Stomach (tissue), 4 donors: ENCODE measurements at regions not wholly inside any gene's neighbourhood (a gene's known extent, or its start where the extent isn't known, plus 50 kb on each side); places are given as distances from the start of the nearest gene placed in this dataset.

Experiments used
- EP300 ChIP-seq: sonication (generic); formaldehyde crosslinking; IDR thresholded peaks from one replicate; pipeline ENCODE4 v1.6.1; 2017; ENCODE audit warnings: antibody characterized with exemption
- POLR2A ChIP-seq, 4 donors: fragments of 450-650 bp; IDR thresholded peaks; one replicate each; pipeline ENCODE4 v1.6.1; 2016; ENCODE audit warnings: antibody characterized with exemption in 4 of 4, control low read depth in 2 of 4, mild to moderate bottlenecking in 1 of 4, moderate library complexity in 1 of 4
- POLR2AphosphoS5 ChIP-seq, 3 donors: sonication (generic); formaldehyde crosslinking; IDR thresholded peaks; one replicate each; pipeline ENCODE4 v1.6.1; 2016; ENCODE audit warnings: antibody characterized with exemption in 3 of 3
- TF ChIP-seq, protein P1 (sequence below), 7 experiments: fragments of 450-650 bp in 4 of 7; fragments of 200-600 bp in 3 of 7; sonication (generic) in 3 of 7; IDR thresholded peaks; one replicate each; pipeline ENCODE4 v1.5.1; 2016 to 2019; ENCODE audit warnings: antibody characterized with exemption in 7 of 7, control low read depth in 2 of 7, mild to moderate bottlenecking in 1 of 7

- TF ChIP-seq, protein P1, sequence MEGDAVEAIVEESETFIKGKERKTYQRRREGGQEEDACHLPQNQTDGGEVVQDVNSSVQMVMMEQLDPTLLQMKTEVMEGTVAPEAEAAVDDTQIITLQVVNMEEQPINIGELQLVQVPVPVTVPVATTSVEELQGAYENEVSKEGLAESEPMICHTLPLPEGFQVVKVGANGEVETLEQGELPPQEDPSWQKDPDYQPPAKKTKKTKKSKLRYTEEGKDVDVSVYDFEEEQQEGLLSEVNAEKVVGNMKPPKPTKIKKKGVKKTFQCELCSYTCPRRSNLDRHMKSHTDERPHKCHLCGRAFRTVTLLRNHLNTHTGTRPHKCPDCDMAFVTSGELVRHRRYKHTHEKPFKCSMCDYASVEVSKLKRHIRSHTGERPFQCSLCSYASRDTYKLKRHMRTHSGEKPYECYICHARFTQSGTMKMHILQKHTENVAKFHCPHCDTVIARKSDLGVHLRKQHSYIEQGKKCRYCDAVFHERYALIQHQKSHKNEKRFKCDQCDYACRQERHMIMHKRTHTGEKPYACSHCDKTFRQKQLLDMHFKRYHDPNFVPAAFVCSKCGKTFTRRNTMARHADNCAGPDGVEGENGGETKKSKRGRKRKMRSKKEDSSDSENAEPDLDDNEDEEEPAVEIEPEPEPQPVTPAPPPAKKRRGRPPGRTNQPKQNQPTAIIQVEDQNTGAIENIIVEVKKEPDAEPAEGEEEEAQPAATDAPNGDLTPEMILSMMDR (IDR thresholded peaks at IDR 0.05) = no peak
- TF ChIP-seq POLR2A (IDR thresholded peaks at IDR 0.05) = no peak
- TF ChIP-seq POLR2AphosphoS5 (IDR thresholded peaks at IDR 0.05) = no peak
- TF ChIP-seq EP300 = no peak
These were observed 61.6 kb upstream of the UNC5B start for GRCh38 chr10:71150796-71151195.
